ENCODE measurements at regions not wholly inside any gene's neighbourhood (a gene's known extent, or its start where the extent isn't known, plus 50 kb on each side); places are given as distances from the start of the nearest gene placed in this dataset.
A peak's percentile ranks its signal among the peaks of the same experiment; 100 is the strongest.

- DNase-seq, result no peak
Observed at GRCh38 chr21:27277110-27277509, 310.2 kb upstream of the ADAMTS5 start.

- no peak for DNase-seq
Observed at GRCh38 chr21:27275294-27275927, 308.5 kb upstream of the ADAMTS5 start.

- no peak for DNase-seq
Observed at GRCh38 chr21:27269644-27270043, 302.8 kb upstream of the ADAMTS5 start.

GRCh38 chr21:27268290-27268689, 301.4 kb upstream of the ADAMTS5 start:
- DNase-seq, result no peak

GRCh38 chr21:27265949-27266348, 299.1 kb upstream of the ADAMTS5 start:
- DNase-seq, result no peak

- no peak for DNase-seq
Observed at GRCh38 chr21:27265492-27265891, 298.6 kb upstream of the ADAMTS5 start.

- DNase-seq, result peak in 1 of 51 donors; percentile 0
Observed at GRCh38 chr21:27261676-27262075, 294.8 kb upstream of the ADAMTS5 start.

GRCh38 chr21:27260728-27261127, 293.8 kb upstream of the ADAMTS5 start:
- DNase-seq, result no peak

GRCh38 chr21:27258742-27259448, 292.0 kb upstream of the ADAMTS5 start:
- no peak for DNase-seq

GRCh38 chr21:27257908-27258556, 291.1 kb upstream of the ADAMTS5 start:
- no peak for DNase-seq

GRCh38 chr21:27257226-27257625, 290.3 kb upstream of the ADAMTS5 start:
- DNase-seq, result no peak

GRCh38 chr21:27251752-27252151, 284.9 kb upstream of the ADAMTS5 start:
- DNase-seq, result no peak

GRCh38 chr21:27250366-27250765, 283.5 kb upstream of the ADAMTS5 start:
- no peak for DNase-seq

- no peak for DNase-seq
Observed at GRCh38 chr21:27248814-27249213, 281.9 kb upstream of the ADAMTS5 start.

GRCh38 chr21:27246741-27247140, 279.9 kb upstream of the ADAMTS5 start:
- no peak for DNase-seq

- no peak for DNase-seq
Observed at GRCh38 chr21:27244776-27245175, 277.9 kb upstream of the ADAMTS5 start.

- DNase-seq, result no peak
Observed at GRCh38 chr21:27244352-27244751, 277.5 kb upstream of the ADAMTS5 start.

- DNase-seq, result no peak
Observed at GRCh38 chr21:27240839-27241238, 274.0 kb upstream of the ADAMTS5 start.

- no peak for DNase-seq
Observed at GRCh38 chr21:27233514-27234115, 266.7 kb upstream of the ADAMTS5 start.

GRCh38 chr21:27225940-27226339, 259.1 kb upstream of the ADAMTS5 start:
- DNase-seq, result no peak

GRCh38 chr21:27225151-27225550, 258.3 kb upstream of the ADAMTS5 start:
- DNase-seq, result no peak

GRCh38 chr21:27224169-27224568, 257.3 kb upstream of the ADAMTS5 start:
- no peak for DNase-seq
